Heart left ventricle (tissue), 16 donors: ENCODE measurements at regions not wholly inside any gene's neighbourhood (a gene's known extent, or its start where the extent isn't known, plus 50 kb on each side); places are given as distances from the start of the nearest gene placed in this dataset.

Experiments used
- ATAC-seq, 4 donors: fragments of 200-7000 bp; cut with Tn5 transposase; one replicate each; pipeline ENCODE4 v1.9.1; 2020 to 2022; ENCODE audit warnings: moderate library complexity in 4 of 4, mild to moderate bottlenecking in 3 of 4, moderate number of reproducible peaks in 1 of 4
- DNase-seq, 5 donors: peaks; one replicate each; pipeline ENCODE4 v3.0.0-alpha.2; 2020
- H3K27ac ChIP-seq, 12 donors: fragments of 200-600 bp; sonication (generic) in 4 of 12; one replicate each; pipeline versions ENCODE4 v1.5.0 to v1.8.0; 2016 to 2022; ENCODE audit warnings: mild to moderate bottlenecking in 2 of 12
- H3K27me3 ChIP-seq, 9 donors: fragments of 200-600 bp; sonication (generic) in 2 of 9; one replicate each; pipeline versions ENCODE4 v1.5.1 to v1.8.0; 2016 to 2022; ENCODE audit warnings: mild to moderate bottlenecking in 3 of 9
- H3K36me3 ChIP-seq, 9 donors: fragments of 200-600 bp; sonication (generic) in 2 of 9; one replicate each; pipeline versions ENCODE4 v1.5.0 to v1.8.0; 2018 to 2022; ENCODE audit warnings: mild to moderate bottlenecking in 2 of 9
- H3K4me1 ChIP-seq, 12 donors: fragments of 200-600 bp; sonication (generic) in 4 of 12; one replicate each; pipeline versions ENCODE4 v1.5.0 to v1.8.0; 2016 to 2022; ENCODE audit warnings: mild to moderate bottlenecking in 3 of 12
- H3K4me3 ChIP-seq, 12 donors: fragments of 200-600 bp; sonication (generic) in 4 of 12; one replicate each; pipeline versions ENCODE4 v1.5.0 to v1.8.0; 2017 to 2022; ENCODE audit warnings: mild to moderate bottlenecking in 9 of 12, moderate library complexity in 4 of 12
- H3K9me3 ChIP-seq, 12 donors: fragments of 200-600 bp; sonication (generic) in 4 of 12; one replicate each; pipeline versions ENCODE4 v1.5.0 to v1.8.0; 2016 to 2022; ENCODE audit warnings: mild to moderate bottlenecking in 1 of 12
- POLR2A ChIP-seq, 2 donors: fragments of 450-650 bp; IDR thresholded peaks; one replicate each; pipeline ENCODE4 v1.6.1; 2017; ENCODE audit warnings: antibody characterized with exemption in 2 of 2, mild to moderate bottlenecking in 2 of 2, moderate library complexity in 2 of 2
- WGBS, 4 donors: extraction: QIAGEN DNeasy Blood & Tissue Kit in 2 of 4; methylation state at CpG; one replicate each; pipeline versions ENCODE4 v1.1.5 to v1.1.7; 2013 to 2018; 5-methylcytosine and 5-hydroxymethylcytosine counted together
- intact Hi-C, 10 donors: fragments of 100-400 bp; cut with DNase I; formaldehyde crosslinking; loops; one replicate each; pipeline versions ENCODE4 v1.11.1 to v1.14.2; 2022
- TF ChIP-seq, protein P1 (sequence below), 12 donors: fragments of 200-600 bp; sonication (generic) in 4 of 12; IDR thresholded peaks; one replicate each; pipeline versions ENCODE4 v1.5.0 to v1.8.0; 2018 to 2022; ENCODE audit warnings: antibody characterized with exemption in 12 of 12, mild to moderate bottlenecking in 5 of 12
- donor health status: ischemic (EF 13 %, LVEDD 7.1; RV severe dilation, severe dysfunction).
- donor health status: healthy with polysubstance abuse.
- donor health status: DM: no; HTN: yes; CAD: no.
- donor health status: DM: no; HTN: no; CAD: no.
- donor health status: ischemic (EF 25% LVEDD 6.9; RV normal size, moderate dysfunction).
- donor health status: ischemic (EF 25% LVEDD 5.7; RV mildly dilated, moderate dysfunction).
- donor health status: healthy.
- donor health status: DM: yes; HTN: yes; CAD: no.
- donor health status: ischemic (EF 35%, LVEDD 5.7; RV mildly dilated, moderate dysfunction).
- donor health status: nonischemic (EF 11% LVEDD 7.7; RV severe dilation, severe dysfunction).
- donor health status: DM: yes; HTN: yes; CAD: no.
- donor health status: PGD.
- donor health status: ischemic (EF 29% LVEDD 5.4; RV normal size, mild dysfunction).
- donor health status: nonischemic (EF 23%, LVEDD 6.1; RV moderate dilation, normal function).

DNA sequence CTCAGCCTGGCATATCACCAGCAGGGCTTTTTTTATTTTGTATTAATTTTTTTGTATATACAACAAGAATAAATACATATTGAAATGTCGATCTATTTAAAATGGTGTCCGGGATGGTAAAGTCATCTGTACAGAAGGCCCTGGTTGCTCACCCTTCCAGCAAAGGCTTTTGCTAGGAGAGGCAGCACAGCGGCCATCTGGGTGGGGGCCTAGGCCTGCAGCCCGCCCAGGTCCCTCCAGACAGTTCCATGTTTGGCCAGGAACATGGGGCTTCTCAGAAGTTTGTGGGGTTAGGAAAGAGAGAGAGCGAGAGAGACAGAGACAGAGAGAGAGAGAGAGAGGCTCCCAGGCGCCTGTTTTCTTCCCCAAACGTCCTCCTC, 152.6 kb upstream of the LYZL2 start:
- H3K4me3 ChIP-seq = no peak overlapping the region
- WGBS, 4 donors = 83 to 89% (median 86%) methylated on average over 7 of the region's 7 CpGs
- no peak for TF ChIP-seq POLR2A (IDR thresholded peaks at IDR 0.05)
- TF ChIP-seq, protein P1, sequence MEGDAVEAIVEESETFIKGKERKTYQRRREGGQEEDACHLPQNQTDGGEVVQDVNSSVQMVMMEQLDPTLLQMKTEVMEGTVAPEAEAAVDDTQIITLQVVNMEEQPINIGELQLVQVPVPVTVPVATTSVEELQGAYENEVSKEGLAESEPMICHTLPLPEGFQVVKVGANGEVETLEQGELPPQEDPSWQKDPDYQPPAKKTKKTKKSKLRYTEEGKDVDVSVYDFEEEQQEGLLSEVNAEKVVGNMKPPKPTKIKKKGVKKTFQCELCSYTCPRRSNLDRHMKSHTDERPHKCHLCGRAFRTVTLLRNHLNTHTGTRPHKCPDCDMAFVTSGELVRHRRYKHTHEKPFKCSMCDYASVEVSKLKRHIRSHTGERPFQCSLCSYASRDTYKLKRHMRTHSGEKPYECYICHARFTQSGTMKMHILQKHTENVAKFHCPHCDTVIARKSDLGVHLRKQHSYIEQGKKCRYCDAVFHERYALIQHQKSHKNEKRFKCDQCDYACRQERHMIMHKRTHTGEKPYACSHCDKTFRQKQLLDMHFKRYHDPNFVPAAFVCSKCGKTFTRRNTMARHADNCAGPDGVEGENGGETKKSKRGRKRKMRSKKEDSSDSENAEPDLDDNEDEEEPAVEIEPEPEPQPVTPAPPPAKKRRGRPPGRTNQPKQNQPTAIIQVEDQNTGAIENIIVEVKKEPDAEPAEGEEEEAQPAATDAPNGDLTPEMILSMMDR (IDR thresholded peaks at IDR 0.05) = no peak
- DNase-seq = no peak
- H3K9me3 ChIP-seq = no peaks in the 10 kb centered on the region
- H3K27ac ChIP-seq = peak overlapping the region in 9 of 12 donors; percentile 91 to 99 (median 98)
- intact Hi-C loops = loop anchor here (2.0 to 10.0 kb wide), 17 partner anchors 73 to 1030 kb away; partner anchors contain the start of genes ZNF438 (in 4 of the 10) and ZEB1 (in 3 of the 10)
- peaks cover 0 to 46% (median 18%) of the 10 kb centered on the region in 12 donors for H3K4me1 ChIP-seq
- ATAC-seq = peak in 3 of 4 donors; percentile 1 to 7 (median 1)
- no peaks in the 10 kb centered on the region for H3K36me3 ChIP-seq
- H3K27me3 ChIP-seq = no peaks in the 10 kb centered on the region

DNA sequence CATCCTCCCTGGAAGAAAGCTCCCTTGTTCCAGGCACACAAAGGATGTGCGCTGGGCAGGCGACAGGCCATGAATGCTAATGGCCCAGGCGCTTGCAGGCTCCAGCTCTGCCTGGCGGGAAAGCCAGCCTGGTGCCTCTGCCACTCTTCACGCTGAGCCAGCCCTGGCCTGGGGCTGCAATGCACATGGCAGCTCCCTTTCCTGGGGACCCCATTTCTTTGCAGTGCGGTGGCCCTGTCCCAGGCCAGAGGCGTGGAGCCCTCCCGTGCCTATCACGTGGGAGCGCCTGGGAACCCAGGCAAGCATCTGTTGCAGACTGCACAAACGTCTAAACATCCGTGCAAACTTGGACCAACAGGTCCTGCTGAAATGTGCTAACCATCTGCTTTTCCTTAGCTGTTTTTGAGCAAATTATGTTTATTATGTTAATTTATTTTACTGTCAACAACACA, 152.1 kb upstream of the LYZL2 start:
- intact Hi-C loops = loop anchor here (2.0 to 10.0 kb wide), 17 partner anchors 73 to 1031 kb away; partner anchors contain the start of genes ZNF438 (in 4 of the 10) and ZEB1 (in 3 of the 10)
- H3K27me3 ChIP-seq = no peaks in the 10 kb centered on the region
- peaks cover 0 to 46% (median 18%) of the 10 kb centered on the region in 12 donors for H3K4me1 ChIP-seq
- TF ChIP-seq POLR2A (IDR thresholded peaks at IDR 0.05) = no peak
- TF ChIP-seq, protein P1 (IDR thresholded peaks at IDR 0.05) = no peak
- H3K27ac ChIP-seq = peak overlapping the region in 8 of 12 donors; percentile 1 to 99 (median 98)
- no peaks in the 10 kb centered on the region for H3K36me3 ChIP-seq
- H3K9me3 ChIP-seq = no peaks in the 10 kb centered on the region
- WGBS, 4 donors = 89 to 93% (median 92%) methylated on average over 7 to 12 of the region's 12 CpGs
- DNase-seq = no peak
- no peak for ATAC-seq
- H3K4me3 ChIP-seq = no peak overlapping the region

DNA sequence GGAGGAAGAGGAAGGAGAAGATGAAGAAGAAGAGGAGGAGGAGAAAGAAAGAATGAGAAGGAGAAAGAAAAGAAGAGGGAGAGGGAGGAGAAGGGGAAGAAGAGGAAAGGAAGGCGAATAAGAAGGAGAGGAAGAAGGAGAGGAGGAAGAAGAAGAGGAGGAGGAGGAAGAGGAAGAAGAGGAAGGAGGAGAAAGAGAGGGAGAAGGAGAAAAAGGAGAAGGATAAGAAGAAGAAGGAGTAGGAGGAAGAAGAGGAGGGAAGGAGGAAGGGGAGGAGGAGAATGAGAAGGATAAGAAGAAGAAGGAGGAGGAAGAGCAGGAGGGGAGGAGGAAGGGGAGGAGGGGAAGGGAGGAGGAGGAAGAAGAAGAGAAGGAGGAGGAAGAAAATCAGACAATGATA, 149.2 kb upstream of the LYZL2 start:
- DNase-seq (no peak), ATAC-seq (no peak)
- TF ChIP-seq POLR2A (IDR thresholded peaks at IDR 0.05) = no peak
- TF ChIP-seq, protein P1 (IDR thresholded peaks at IDR 0.05) = no peak
- no peaks in the 10 kb centered on the region for H3K9me3 ChIP-seq
- no peaks in the 10 kb centered on the region for H3K27me3 ChIP-seq
- H3K36me3 ChIP-seq = no peaks in the 10 kb centered on the region
- intact Hi-C loops = loop anchor here in 1 of 10 donors (10.0 kb wide), 1 partner anchor 706 kb away; no protein-coding TSS in a partner anchor
- WGBS, 4 donors = 0 to 82% (median 18%) methylated on average over 1 of the region's 1 CpG
- peaks cover 0 to 22% (median 6%) of the 10 kb centered on the region in 12 donors for H3K4me1 ChIP-seq
- H3K27ac ChIP-seq = no peak overlapping the region
- no peak overlapping the region for H3K4me3 ChIP-seq

DNA sequence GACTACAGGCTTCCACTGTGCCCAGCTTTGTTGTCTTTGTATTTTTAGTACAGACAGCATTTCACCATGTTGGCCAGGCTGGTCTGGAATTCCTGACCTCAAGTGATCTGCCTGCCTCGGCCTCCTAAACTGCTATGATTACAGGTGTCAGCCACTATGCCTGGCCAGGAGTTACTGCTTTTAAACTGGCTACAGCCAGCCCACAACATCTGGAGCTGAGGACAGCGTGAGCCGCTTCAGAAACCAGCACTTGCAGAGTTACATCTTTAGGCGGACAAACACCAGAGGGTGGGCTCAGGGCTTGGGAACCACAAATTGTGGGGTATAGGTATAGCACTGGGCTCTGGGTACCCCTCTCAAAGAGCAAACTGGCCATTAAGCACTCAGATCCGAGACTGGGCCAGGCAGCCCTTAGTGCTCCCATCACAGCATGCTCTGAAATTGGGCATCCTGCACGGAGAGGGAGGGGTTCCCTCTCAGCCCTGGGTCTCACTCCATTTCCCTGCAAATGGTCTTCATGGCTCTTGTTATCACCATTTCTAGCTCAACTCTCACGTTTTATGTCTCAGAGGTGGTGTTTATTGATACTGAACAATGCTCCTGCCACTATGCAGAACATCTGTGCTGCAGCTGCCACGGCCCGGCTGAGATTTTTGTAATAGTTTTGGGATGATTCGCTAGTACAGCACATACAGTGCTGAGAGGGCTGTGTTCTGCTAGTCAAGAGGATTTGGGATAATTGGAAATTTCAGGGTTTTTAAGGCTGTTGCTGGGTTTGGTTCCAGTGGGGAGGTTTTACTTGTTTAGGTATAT, 146.4 kb upstream of the LYZL2 start:
- no peak overlapping the region for H3K4me3 ChIP-seq
- H3K36me3 ChIP-seq = no peaks in the 10 kb centered on the region
- peaks cover 0 to 6% (median 0%) of the 10 kb centered on the region in 12 donors for H3K4me1 ChIP-seq
- H3K9me3 ChIP-seq = peaks cover 0 to 16% (median 5%) of the 10 kb centered on the region in 12 donors
- TF ChIP-seq POLR2A (IDR thresholded peaks at IDR 0.05) = no peak
- TF ChIP-seq, protein P1 (IDR thresholded peaks at IDR 0.05) = no peak
- WGBS, 4 donors = 65 to 71% (median 67%) methylated on average over 10 of the region's 10 CpGs
- DNase-seq = no peak
- no peaks in the 10 kb centered on the region for H3K27me3 ChIP-seq
- intact Hi-C loops = loop anchor here in 1 of 10 donors (10.0 kb wide), 1 partner anchor 709 kb away; no protein-coding TSS in a partner anchor
- peak; percentile 60 to 87 (median 79) for ATAC-seq
- peak overlapping the region in 3 of 12 donors; percentile 4 to 74 (median 37) for H3K27ac ChIP-seq
